GM18508 (cell line): ENCODE measurements at regions not wholly inside any gene's neighbourhood (a gene's known extent, or its start where the extent isn't known, plus 50 kb on each side); places are given as distances from the start of the nearest gene placed in this dataset.
"Not testable (repeated sequence)": the region's sequence is repeated elsewhere in the genome, so short reads cannot be mapped to it uniquely, and the experiment has no call there.

ENCODE experiments used
- ATAC-seq: cut with Tn5 transposase; IDR thresholded peaks from one replicate; pipeline ENCODE4 v1.9.1; 2021; ENCODE audit warnings: moderate number of reproducible peaks; ENCODE audit not compliant: insufficient read depth, unreplicated experiment

DNA sequence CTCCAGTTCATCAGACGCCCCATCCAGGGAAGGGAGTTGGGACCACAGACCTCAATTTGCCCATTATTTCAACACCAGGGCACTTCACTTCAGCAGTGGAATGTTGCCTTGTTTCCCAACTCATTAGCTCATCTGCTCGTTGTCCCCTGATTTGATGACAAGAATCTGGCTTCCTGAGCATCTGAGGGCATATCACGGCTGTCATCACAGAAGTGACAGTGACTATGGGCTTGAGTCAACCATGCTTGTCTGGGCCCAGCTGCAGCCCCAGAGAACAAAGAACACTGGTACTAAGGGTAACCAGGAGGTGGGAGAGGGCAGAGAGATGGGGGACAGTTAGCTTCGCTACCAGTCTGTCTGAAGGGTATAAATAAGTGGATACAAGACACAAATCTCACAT is 266.0 kb upstream of the SDK2 start:
- ATAC-seq, result no peak

- no peak for ATAC-seq
Measured at GRCh38 chr17:73910821-73911515, 266.7 kb upstream of the SDK2 start.

GRCh38 chr17:73911726-73912372 is 267.6 kb upstream of the SDK2 start:
- ATAC-seq, result no peak

- no peak for ATAC-seq
Measured at GRCh38 chr17:73912373-73912746, 268.1 kb upstream of the SDK2 start.

GRCh38 chr17:73914536-73915274 is 270.5 kb upstream of the SDK2 start:
- no peak for ATAC-seq

GRCh38 chr17:73919033-73919432 is 274.8 kb upstream of the SDK2 start:
- not testable (repeated sequence) for ATAC-seq

- no peak for ATAC-seq
Measured at GRCh38 chr17:73921306-73921705, 277.1 kb upstream of the SDK2 start.

- no peak for ATAC-seq
Measured at GRCh38 chr17:73924114-73924908, 279.2 kb upstream of the RPL38 start.

GRCh38 chr17:73924909-73925186 is 278.6 kb upstream of the RPL38 start:
- ATAC-seq, result no peak

DNA sequence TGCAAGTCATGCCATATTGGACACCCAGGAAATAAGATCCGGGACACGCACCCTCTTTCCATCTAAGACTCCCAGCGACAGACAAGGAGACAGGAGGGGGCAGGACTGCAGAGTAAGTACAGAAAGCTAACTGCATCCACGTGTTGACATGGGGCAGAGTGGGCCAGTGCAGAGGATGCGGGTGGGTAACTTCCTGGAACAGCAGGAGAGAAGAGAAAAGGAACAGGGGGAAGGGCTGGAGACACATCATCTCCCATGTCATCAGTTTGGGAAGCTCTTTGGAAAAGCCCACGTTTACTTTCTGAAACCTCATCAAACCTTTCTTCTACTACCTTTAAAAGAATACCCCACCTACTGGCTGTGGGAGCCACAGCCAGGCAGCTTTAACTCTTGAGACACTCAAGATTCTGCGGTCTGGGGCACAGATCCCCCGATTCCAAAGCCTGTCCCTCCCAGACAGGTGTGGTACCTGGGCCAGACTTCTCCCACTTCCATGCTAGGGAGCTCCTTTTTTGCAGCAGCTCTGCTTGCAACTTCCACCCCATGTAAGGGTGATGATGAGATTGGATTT is 273.5 kb upstream of the RPL38 start:
- no peak for ATAC-seq

GRCh38 chr17:73932216-73932749 is 271.2 kb upstream of the RPL38 start:
- no peak for ATAC-seq

- ATAC-seq, result no peak
Measured at GRCh38 chr17:73933164-73933766, 270.2 kb upstream of the RPL38 start.

- no peak for ATAC-seq
Measured at GRCh38 chr17:73933871-73934270, 269.6 kb upstream of the RPL38 start.

GRCh38 chr17:73934696-73935095 is 268.8 kb upstream of the RPL38 start:
- no peak for ATAC-seq

- no peak for ATAC-seq
Measured at GRCh38 chr17:73936908-73937627, 266.4 kb upstream of the RPL38 start.

GRCh38 chr17:73938706-73939105 is 264.8 kb upstream of the RPL38 start:
- no peak for ATAC-seq

GRCh38 chr17:73939806-73940205 is 263.7 kb upstream of the RPL38 start:
- no peak for ATAC-seq

DNA sequence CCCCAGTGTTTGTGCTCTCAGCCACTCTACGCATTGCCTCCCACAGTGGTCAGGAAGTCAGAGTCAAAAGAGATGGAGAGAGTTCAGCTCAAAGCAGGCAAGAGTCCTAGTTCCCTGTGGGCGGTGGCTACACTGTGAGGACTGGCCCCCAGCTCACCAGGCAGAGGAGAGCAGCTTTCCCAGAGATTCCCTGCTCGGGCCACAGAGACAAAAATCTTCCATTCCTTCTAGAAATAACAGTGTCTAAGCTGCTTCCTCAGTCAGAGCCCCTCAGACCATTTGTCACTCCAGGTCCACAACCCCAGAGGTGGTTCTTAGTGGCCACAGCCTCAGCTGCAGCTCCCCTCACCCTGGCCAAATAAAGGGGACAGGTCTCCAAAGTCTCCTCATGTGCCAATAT is 263.0 kb upstream of the RPL38 start:
- no peak for ATAC-seq

GRCh38 chr17:73941919-73942530 is 261.5 kb upstream of the RPL38 start:
- no peak for ATAC-seq
